Epidermal melanocyte (primary cell): ENCODE measurements at regions not wholly inside any gene's neighbourhood (a gene's known extent, or its start where the extent isn't known, plus 50 kb on each side); places are given as distances from the start of the nearest gene placed in this dataset.

Experiments
- DNase-seq: peaks from one replicate; pipeline ENCODE4 v3.0.0; 2011; ENCODE audit warnings: low spot score; ENCODE audit not compliant: insufficient read length

GRCh38 chr4:129672941-129673340 lies 577.0 kb downstream of the C4orf33 start:
- no peak for DNase-seq

GRCh38 chr4:129675036-129675435 lies 579.1 kb downstream of the C4orf33 start:
- DNase-seq = no peak

DNA sequence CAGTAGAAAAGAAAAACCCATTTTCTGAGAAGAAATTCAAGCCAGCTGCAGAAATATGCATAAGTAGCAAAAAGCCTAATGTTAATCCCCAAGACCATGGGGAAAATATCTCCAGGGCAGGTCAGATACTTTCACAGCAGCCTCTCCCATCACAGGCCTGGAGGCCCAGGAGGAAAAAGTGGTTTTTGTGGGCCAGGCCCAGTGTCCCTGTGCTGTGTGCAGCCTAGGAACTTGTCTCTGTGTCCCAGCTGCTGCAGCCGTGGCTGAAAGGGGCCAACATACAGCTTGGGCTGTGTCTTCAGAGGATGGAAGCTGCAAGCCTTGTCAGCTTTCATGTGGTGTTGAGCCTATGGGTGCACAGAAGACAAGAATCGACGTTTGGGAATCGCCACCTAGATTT lies 581.0 kb downstream of the C4orf33 start:
- DNase-seq = no peak

- no peak for DNase-seq
These were observed 586.6 kb downstream of the C4orf33 start for GRCh38 chr4:129682586-129682985.

GRCh38 chr4:129707949-129708348 lies 612.0 kb downstream of the C4orf33 start:
- DNase-seq = no peak

- DNase-seq = no peak
These were observed 612.8 kb downstream of the C4orf33 start for GRCh38 chr4:129708784-129709183.

DNA sequence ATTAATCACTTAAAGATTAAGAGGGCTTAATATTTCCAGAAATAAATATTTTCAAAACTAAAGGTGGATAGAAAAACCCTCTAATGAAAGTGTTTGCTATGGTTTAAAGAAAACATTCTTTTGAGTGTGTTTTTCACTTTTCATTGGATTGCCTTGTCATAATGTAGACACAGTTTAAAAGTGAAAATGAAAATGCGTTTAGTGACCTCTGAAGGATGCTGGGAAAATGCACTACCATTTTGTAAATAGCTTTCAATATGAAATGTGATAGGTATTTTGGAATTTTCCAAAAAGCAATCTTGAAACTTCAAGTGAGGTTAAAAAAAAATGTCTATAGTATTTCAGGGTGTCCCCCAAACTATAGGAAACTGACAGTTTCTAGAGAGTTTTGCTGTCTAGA lies 642.2 kb downstream of the C4orf33 start:
- no peak for DNase-seq

DNA sequence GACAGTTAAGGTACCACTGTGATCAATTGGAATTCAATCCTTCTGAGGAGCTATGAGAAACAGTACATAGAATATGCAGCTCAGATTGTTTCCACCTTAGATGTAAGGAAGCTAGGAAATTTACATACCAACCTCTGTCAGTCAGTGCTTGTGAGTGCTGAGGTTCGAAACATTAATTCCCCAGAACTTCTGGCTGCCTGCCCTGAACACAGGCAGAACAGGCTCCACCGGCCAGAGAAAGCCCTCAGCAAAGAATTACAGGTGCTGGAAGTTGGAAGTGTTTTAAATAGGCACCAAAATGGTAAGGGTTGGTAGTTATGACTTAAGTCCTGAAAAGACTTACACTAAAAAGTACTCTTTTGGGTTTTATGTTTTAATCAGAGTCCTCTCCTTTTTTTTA lies 651.8 kb downstream of the C4orf33 start:
- no peak for DNase-seq

DNA sequence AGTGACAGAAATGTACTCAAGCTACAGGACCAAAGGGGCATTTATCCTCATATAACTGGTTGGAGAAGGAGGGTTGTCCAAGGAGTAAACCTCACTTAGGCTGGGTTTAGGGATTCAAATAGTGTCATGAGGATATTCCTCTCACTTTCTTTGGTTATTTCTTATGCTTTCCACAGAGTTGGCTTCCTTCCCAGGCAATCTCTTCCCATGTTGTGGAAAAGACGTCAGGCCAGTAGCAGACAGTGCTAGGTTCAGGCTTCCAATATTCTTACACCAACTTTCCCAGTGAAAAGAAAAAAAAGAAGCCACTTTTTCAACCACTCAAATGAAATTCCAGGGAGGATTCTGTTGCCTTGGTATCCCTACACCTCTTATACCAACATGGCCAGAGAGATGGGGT lies 653.0 kb downstream of the C4orf33 start:
- DNase-seq = no peak

GRCh38 chr4:129751646-129752045 lies 655.7 kb downstream of the C4orf33 start:
- DNase-seq = no peak

DNA sequence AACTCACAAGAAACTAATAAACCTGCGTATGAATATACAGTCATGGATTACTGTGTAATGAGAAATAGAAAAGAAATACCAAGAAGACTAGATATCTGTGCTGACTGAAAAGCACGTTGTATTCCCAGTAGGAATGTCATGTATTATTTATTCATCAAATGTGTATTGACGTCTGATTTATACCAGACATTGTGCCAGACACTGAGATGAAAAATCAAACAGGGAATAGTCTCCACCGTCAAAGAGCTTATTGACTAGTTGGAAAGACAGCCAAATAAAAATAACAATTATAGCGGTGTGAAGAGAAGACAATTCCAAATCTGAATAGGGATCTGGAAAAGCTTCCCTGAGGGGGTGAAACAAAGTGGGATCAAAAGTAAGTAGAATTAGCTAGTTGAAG lies 687.6 kb downstream of the C4orf33 start:
- DNase-seq = no peak

GRCh38 chr4:129788486-129788885 lies 692.5 kb downstream of the C4orf33 start:
- DNase-seq = no peak

DNA sequence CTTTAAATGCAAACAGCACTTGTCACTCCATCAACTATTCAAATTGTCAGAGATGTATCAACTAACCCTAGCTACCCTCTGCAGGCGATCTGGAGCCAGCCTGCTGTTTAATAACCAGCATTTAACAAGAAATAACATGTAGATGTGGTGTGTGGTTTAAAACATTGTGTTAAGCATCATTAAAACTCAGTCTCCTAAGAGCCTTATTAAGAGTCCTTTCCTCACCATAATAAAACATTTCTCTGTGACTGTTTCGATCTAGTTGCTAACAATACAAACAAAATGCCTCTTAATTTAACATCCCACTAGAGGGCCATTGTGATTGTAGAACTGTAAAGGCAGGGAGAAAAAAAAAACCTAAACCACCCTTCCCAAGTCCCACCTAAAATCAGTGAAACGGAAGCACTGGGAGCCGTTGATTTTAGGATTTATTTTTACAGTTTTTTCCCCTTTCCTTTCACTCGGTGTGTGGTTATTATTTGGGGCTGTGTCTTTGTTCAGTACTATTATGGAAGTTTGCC lies 708.6 kb downstream of the C4orf33 start:
- no peak for DNase-seq

DNA sequence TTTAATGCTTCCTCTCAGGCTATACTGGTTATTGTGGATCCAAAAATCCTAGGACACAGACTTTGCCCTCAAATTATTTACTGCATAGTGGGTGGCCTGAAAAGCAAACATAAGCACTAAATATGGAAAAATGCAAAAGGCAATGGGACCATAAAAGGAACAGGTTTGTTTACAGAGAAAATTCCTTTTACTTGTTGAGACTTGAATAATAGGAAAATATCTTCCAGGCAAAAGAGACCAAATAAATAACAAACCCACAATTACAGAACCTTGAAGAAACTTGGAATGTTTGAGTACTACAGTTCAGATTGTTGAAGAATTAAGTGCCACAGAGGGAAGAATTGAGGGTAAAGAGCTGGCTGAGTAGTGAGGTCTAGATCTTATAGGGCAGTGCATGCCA lies 711.0 kb downstream of the C4orf33 start:
- DNase-seq = no peak

DNA sequence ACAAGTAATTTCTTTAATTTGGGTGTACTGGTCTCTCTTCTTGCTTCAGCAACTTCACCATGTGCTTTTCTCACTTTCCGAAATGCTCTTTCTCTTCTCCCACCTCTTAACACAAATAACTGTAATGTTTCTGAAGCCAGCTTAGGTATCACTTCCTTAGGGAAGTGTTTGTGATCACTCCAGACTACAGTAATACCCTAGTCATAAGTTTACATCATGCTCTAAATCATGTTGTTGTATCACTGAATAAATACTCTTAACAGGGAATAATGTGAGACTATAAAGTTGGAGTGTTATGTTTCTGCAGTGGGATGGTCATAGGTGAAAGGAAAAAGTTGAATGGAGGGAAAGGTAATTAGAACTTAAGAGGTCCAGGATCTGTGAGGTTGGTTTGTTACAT lies 712.3 kb downstream of the C4orf33 start:
- DNase-seq = no peak

DNA sequence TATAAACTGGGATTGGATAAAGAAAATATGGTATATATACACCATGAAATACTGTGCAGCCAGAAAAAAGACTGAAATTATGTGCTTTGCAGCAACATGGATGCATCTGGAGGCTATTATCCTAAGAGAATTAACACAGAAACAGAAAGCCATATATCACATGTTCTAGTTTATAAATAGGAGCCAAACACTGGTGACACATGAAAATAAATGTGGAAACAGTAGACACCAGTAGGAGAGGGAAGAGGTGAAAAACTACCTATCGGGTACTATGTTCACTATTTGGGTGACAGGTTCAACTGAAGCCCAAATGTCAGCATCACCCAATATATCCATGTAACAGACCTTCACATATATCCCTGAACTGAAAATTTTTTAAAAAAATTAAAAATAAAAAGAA lies 725.1 kb downstream of the C4orf33 start:
- no peak for DNase-seq

- no peak for DNase-seq
These were observed 726.0 kb downstream of the C4orf33 start for GRCh38 chr4:129821963-129822362.

- DNase-seq = no peak
These were observed 726.7 kb downstream of the C4orf33 start for GRCh38 chr4:129822701-129823100.

- DNase-seq = no peak
These were observed 727.2 kb downstream of the C4orf33 start for GRCh38 chr4:129823105-129823504.

GRCh38 chr4:129829373-129829772 lies 733.4 kb downstream of the C4orf33 start:
- DNase-seq = no peak

- no peak for DNase-seq
These were observed 743.7 kb downstream of the C4orf33 start for GRCh38 chr4:129839687-129840086.

DNA sequence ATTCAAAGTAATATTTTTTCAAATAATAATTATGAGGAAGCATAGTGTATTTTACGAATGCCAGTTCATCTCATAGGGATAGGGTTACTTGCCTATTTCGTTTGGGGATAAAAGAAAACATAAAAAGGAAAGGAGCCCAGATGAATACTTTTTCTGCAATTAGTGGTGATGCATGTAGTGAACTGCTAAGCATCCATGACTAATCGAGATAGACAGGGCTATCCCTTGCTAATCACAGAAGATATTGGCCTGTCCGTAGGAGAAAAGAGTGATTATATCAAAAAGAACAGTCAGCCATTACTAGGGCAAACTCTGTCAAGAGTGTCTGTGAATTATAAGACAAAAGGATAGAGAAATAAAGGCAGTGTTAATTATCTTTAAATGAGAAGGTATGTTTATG lies 746.1 kb downstream of the C4orf33 start:
- DNase-seq = no peak

DNA sequence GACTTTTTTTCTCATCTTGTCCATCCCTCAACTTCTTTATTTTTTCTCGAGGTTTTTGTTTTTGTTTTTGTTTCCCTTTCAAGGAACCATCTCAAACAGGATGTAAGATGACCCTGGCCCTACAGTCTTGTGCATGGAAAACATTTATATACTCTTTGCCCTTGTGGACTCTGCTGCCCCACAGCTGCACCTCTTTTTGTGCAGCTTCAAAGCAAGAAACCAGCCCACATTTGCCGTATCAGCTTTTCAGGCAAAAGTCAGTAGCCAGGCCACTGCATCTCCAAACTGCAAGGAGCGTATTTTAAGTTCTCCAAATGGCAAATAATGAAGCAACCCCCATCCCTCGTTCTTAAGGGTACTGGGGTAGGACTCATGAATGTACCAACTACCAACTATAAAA lies 756.5 kb downstream of the C4orf33 start:
- no peak for DNase-seq
